HT-29 (cell line): ENCODE measurements at regions not wholly inside any gene's neighbourhood (a gene's known extent, or its start where the extent isn't known, plus 50 kb on each side); places are given as distances from the start of the nearest gene placed in this dataset.

Experiments used
- DNase-seq: peaks from one replicate; pipeline ENCODE4 v3.0.0-alpha.2; 2015; ENCODE audit warnings: low spot score

DNA sequence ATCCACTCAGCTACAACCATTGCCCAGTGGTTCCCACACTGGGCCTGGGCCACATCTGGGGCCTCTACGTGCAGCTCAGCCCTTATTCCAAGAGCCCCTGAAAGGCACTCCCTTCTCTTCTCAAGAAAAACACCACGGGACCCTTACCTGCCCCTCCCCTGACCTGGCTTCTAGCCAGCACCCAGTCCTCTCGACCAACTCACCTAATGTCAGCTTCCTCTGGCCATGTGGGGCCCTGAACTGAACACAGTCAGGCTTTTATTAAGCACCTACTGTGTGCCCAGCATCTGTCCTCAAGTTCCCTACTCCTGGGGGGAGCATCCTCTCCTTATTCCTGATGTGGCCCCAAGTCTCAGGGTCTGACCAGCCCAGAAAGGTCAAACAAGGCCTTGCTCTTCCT lies 208.4 kb downstream of the MATN1 start:
- DNase-seq: no peak

DNA sequence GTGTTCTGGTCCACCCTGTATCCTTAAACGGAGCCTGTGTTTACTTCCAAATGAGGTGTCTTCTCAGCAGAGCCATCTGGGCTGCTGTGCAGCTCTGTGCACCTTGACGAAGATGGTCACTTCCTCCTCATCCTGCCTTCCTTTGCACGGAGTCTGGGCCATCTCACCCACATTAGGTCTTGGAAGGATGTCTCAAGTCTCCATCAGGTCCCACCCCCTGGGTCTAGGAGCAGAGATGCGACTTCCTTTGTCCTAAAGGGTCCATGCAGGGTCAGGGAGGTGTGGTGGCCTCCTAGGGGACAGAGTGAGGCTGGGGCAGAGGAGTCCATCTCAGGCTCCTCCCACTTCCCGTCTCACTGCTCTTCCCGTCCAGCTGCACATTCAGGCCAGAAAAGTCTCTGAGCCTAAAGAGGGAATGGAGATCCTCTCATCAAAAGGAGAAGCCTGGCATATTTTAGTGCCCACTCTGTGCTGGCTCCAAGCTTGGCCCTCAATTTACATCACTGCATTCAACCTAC lies 209.2 kb downstream of the MATN1 start:
- no peak for DNase-seq

DNA sequence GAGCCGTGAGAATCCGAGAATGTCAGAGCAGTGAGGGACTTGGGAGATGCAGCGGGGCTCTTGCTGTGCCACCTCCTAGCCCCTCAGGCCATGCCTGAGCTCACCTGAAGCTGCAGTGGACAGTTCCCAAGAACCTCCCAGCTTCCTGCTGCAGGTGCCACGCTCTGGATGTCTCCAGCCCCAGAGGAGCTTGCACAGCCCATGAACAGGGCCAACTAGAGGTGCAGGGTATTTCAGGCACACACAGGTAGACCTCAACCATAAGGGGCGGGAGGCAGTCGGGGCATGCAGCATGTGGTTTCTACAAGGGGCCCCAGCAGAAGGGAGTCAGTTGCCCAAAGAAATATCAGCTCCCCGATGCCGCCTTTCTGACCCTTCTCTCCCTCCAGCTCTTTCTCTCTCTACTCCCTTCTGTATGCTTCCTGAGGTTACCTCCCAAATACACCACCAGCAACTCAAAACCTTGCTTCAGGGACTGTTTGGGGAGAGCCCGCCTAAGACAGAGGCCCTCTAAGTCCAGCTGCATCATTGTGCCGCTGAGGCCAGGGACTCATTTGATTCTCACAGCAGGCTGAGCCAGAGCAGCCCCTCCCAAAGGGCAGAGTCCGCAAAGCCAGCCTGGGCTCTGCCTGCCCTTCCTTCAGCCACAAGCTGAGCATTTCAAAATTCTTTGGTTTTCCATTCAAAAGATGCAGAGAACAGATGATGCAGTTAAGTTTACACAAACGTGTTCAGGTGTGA lies 209.8 kb downstream of the MATN1 start:
- DNase-seq: no peak

DNA sequence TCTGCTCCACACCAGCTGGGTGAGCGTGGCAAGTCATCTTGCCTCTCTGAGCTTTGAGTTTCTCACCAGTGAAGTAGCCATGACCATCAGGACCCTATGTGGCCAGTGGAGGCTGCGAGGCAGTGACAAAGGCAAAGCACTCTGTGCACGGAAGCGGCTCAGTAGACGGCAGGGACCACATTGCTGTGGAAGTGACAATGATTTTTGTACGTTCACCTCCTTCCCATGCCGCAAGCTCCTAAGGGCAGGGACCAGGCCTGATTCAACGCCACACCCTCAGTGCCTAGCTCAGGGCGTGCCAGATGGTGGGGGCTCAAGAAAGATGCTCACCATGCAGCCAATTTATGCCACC lies 210.5 kb downstream of the MATN1 start:
- DNase-seq: no peak

DNA sequence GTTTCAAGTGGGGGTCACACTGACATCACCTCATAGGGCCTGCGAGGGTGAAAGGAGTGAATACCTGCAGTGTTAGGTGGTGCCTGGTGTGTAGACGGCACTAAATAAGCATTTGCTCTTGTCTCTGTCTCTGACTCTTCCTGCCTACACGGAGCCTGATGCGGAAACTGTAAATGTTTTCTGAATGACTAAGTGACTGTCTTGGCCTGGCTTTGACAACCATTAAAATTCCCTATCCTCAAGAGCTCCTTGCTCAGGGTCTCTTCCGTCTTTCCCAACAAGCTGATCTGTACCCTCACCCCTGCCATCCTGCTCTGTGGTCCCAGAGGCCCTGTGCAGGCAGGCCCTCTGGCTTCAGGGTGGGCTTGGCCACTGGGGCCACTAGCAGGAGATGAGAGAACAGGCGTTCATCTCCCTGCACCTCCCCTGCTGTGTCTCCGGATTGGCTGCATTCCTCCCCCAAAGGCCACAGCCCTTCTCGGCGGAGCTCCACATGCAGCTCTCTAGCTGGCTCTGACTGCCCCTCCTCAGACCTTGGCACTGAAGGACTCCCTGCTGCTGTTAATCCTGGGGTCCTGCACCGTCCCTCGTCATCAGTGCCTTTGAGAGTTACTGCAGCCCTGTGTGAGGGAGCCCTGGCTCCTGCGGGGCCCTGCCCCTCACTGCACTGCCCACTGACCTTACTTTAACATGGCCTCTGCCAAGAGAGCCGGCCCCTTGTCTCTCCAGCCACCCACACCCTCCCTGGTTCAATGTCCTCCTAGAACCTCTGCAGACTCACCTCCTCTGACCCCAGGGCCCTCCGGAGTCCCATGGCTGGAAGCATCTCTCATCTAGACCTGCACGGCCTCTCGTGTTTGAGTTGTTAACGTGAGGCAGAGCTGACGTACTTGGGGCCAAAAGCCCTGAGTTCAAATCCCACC lies 211.1 kb downstream of the MATN1 start:
- no peak for DNase-seq

DNA sequence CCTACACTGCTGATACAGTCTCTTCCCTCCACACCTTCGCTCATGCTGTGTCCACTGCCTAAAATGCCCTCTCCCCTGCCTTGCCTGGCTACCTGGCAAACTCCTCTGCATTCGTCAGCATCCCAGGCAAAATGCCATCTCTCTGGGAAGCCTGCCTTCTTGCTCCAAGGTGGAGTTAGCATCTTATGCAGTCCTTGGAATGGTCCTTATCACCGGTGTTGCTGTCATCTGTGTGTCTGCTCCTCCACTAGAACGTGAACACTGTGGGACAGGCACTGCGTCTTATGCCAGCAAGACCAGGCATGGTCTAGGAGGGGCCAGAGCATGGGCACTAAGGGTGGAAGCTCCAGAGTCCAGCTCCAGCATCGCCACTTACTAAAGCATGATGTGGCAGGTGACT lies 211.8 kb downstream of the MATN1 start:
- no peak for DNase-seq

DNA sequence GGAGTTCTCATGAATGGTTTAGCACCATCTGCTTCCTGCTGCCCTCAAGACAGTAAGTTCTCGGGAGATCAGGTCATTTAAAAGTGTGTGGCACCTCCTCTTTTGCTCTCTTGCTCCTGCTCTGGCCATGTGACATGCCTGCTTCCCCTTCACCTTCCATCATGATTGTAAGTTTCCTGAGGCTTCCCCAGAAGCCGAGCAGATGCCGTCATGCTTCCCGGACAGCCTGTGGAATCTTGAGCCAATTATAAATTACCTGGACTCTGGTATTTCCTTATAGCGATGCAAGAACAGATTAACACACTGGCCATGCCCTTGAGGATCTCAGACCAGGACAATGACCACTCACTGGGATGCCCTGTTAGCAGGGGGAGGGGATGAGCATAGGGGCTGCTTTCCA lies 212.3 kb downstream of the MATN1 start:
- no peak for DNase-seq

DNA sequence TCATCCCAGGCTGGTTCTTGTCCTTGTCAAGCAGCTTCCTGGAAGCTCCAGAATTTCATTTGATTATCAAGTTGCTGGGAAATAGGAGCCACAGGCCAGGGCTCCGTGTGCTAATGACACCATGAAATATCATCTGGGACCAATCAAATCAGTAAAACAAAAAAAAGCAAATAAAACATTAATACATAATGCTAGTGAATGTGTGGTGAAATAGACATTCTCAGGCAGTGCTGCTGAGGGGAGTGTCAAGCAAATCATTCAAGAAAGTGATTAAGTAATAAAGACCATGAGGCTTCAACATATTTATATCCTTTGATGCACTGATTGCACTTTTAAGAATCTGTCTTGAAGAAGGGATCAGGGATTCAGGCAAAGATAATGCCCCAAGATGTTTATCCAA lies 213.7 kb downstream of the MATN1 start:
- no peak for DNase-seq

DNA sequence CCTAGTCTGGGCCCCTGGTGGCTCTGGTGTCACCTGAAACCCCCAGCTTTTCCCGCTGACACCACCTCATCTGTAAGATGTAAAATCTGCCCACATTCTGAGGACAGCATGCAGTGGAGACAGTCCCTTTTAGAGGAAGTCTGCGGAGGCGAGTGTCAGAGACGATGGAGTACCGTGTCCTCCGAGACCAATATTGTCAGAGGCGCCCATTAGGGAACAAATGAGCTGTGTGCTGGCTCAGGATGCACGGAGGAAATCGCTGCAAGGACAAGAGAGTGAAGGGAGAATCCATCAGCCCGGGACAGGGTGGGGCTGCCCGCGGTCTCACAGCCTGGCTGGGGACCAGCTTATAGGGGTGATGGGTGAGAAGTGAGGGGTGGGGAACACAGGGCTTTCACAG lies 214.8 kb downstream of the MATN1 start:
- DNase-seq: no peak

DNA sequence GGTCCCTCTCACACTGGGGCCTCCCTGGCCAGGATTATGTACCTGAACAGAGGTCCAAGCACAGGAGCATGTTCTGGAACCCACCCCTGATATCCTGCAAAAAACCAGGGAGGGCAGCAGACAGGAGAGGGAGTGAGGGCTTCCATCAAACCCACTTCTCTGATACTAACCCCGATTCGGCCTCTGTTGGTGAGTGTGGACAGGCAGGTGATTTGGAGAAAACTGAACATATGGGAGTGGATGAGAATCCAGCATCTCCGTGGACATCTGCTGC lies 215.3 kb downstream of the MATN1 start:
- DNase-seq: no peak

DNA sequence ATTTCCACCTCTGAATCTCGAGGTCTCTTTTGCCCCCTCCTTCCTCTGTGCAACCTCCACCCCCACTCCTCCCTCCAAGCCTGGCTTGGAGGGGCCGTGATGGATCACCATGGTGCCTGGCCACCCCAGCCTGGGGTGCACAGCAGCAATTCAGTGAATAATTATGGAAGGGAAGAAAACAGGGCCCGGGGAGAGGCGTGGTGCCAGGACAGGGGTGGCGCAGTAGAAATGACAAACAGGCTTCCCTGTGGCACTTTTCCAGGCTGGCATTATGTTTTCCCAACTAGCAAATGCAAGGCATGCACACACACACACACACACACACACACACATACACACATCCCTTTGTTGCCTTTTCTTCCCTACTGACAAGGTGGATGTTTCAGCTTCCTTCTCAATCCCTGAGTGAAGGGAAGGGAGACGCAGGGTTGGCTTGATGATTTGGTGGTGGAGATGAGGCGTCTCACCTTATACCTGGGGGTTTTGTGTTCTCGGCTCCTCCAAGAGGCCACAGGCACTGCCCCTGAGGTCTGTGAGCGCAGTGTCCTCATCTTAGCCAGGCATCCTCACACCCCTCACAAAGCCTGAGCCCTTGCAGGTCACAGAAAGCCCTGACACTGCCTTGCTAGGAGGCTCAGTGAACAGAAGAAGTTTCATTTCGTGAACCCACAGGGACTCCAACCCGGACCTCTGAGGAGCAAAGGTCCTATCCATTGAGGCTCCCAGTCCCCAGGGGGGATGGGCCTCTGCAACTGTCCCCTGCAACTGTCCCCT lies 215.8 kb downstream of the MATN1 start:
- DNase-seq: no peak

DNA sequence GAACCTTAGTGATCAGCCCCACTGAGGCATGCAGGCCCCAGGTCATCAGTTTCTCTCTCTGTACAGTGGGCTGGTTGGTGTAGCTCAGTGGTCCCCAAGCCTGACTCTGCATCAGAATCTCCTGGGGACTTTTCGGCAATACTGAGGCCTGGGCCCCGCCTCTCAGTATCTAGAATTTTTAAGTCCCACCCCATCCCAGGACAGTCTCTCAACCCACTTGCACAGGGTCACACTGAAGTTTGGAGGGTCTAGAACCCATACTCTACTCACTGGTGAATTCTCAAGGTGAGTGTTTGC lies 216.4 kb downstream of the MATN1 start:
- no peak for DNase-seq

DNA sequence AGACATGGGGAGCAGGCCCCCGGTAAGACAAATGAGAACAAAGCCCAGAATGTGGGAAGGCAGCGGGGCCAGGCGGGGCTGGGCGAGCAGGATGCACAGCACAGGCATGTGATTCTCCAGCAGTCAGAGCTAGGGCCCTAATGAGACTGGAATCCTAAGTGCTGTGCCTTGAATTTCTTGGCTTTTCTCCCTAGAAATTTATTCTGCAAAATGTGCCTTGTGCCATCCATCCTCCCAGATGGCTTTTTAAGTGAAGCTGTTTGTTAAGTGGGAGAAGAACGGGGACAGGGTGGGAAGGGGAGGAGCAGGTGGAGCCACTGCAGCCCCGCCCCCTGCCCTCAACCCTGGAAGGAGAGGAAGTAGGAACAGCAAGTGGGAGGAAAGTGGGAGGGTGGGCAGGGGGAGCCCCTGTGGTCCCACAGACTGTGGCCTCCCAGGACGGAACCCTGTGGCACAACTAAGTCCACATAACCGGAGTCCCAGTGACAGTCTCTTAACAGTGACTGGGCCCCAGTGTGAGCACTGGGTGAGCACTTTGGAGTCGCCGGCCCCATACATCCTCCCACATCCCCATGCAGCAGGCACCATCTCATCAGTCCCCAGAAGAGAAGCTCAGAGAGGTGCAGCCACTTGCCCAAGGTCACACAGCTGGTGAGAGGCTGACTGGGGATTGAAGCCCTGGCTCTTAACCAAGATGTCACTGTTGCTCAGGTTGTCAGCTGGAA lies 216.9 kb downstream of the MATN1 start:
- no peak for DNase-seq

DNA sequence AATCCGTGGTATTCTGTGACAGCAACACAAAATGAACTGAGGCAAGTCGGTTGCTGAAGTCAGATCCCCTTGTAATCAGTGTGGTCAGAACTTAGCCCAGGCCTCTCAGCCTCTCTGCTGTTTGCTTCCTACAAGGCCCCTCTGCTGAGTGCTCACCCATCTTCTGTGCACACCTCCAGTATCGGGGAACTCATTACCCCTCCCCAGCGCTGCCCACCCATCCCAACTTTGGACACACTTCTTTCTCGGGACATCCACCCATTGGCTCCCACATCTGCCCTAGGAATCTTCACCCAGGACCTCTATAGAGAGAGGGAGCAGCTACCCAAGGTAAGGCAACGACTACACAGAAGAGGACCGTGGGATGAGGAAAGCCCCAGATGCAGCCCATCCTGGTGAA lies 217.5 kb downstream of the MATN1 start:
- no peak for DNase-seq

DNA sequence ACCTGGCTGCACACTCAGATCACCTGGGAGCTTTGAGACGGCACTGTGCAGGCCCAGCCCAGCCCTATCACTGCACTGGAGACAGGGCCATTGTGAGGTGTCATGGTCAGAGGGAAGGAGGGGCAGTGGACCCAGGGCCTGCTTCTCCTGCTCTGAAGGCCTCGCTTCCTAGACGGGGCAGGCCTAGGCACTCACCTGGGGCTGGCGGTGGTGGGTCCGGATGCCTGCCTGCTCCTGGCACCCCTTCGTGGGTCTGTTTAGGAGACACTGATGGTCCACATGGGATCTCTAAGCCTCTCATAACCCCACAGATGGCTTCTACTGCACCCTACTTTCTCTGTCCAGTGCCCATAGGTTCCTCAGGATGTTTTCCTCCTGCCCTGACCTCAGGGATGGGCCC lies 230.9 kb downstream of the MATN1 start:
- DNase-seq: no peak

DNA sequence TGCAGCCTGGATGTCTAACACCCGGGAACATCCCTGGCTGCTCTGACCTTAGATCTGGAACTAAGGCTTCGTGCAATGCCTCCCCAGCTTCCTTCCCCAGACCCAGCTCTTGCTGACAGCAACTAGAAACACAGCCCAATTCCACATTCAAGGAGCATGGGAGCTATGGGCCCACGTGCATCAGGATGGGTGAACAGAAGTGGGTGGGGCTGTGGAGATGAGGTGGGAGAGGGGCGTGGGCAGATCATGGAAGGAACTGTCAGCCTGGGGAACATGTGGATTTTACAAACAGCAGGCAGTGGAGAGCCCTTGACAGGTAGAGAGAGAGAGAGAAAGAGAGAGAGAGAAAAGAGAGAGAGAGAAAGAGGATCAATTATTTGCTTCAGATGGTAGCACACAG lies 231.6 kb downstream of the MATN1 start:
- DNase-seq: no peak

DNA sequence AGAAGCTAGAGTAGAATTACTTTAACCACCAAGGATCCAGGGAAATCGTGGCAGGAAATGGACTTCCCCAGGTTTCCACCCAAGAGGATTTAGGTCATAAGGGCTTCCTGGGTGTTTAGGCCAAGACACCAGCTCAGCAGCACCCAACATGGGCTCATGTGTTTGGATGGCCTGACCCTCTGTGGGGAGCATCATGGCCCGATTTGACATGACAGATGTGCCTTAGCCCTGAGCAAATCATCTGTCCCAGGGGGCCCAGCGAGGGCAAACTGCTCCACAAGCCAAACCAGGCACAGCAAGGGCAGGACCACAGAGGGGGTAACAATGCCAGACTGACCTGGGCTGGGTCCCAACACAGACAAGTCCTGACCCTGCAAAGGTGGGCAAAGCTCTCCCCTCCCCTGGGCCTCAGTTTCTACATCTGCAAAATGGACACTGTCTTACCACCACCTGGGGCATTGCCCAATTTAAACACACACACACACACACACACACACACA lies 232.8 kb downstream of the MATN1 start:
- no peak for DNase-seq

DNA sequence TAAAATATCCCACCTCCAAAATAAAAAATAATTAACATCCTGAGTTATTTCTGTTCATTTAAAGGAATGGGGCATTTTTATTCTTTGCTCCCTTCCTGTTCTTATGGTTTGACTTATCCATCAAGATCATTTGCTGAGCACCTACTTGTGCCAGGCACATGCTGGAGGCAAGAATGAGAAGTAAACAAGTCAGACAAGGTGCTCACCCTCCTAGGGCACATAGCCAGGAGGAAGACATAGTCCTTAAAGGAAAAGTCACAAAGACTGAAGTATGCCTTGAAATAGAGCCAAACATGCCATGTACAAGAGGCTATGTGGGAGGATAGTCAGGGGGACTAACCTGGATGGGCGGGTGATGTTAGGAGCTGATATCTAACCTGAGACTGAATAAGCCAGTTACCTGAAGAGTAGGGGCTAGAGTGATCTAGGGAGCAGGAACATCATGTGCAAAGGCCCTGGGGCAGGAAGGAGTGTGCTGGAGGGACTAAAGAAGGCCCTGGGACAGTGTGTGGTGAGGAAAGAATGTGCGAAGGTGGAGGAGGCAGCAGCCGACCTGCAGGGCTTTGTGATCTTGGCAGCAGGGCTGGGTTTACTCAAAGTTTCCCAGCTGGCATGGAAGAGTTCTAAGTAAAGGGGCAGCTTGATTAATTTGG lies 233.5 kb downstream of the MATN1 start:
- no peak for DNase-seq

DNA sequence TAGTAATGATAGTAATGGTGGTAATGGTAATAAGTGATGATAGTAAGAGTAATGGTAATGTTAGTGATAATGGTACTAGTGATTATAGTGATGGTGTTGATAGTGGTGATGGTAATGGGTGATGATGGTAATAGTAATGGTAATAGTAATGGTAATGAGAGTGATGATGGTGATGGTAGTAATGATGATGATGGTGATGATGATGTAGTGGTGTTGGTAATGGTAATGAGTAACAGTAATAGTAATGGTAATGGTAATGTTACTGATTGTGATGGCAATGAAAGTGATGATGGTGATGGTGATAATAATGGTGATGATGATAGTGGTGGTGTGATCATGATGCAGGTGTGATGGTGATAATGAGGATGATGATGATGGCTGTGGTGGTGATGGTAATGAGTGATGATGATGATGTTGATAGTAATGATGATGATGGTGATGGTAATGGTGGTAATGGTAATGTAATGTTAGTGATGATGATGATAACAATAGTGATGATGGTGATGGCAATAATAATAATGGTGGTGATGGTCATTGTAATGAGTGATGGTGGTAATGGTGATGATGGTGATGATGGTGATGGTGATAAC lies 235.0 kb downstream of the MATN1 start:
- no peak for DNase-seq

DNA sequence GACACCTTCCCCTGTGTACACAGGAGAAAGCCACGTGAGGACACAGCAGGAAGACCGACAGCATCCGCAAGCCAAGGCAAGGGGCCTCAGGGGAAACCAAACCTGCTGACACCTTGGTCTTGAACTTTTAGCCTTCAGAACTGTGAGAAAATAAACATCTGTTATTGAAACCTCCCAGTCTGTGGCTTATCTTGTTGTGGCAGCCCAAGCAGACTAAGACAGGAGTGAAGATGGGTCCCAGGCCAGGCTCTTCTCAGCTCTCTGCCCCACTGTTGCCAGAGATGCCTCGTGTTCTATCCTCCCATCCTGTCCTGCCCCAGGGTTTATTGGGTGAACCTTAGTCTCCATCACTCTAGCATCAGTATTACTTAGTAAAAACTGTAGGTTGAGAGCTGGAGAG lies 236.3 kb downstream of the MATN1 start:
- DNase-seq: no peak

DNA sequence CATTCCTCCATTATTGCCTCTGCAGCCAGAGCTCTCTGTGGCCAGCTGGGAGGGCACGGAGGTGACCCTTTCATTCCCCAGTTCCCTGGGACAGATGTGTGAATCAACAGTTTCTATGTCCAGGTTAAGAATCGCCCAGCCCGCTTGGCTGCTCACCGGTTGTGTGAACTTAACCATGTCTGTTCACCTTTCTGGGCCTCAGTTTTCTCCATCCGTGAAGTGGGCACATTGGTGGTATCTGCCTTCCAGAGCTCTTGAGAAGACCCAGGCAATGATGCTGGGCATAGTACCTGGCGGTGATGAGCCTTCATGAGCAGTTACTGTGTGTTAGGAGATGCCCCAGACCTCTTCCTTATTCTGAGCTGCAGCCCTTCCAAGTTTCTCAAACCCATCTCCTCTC lies 238.3 kb downstream of the MATN1 start:
- no peak for DNase-seq
